ENCODE measurements at regions not wholly inside any gene's neighbourhood (a gene's known extent, or its start where the extent isn't known, plus 50 kb on each side); places are given as distances from the start of the nearest gene placed in this dataset.

DNA sequence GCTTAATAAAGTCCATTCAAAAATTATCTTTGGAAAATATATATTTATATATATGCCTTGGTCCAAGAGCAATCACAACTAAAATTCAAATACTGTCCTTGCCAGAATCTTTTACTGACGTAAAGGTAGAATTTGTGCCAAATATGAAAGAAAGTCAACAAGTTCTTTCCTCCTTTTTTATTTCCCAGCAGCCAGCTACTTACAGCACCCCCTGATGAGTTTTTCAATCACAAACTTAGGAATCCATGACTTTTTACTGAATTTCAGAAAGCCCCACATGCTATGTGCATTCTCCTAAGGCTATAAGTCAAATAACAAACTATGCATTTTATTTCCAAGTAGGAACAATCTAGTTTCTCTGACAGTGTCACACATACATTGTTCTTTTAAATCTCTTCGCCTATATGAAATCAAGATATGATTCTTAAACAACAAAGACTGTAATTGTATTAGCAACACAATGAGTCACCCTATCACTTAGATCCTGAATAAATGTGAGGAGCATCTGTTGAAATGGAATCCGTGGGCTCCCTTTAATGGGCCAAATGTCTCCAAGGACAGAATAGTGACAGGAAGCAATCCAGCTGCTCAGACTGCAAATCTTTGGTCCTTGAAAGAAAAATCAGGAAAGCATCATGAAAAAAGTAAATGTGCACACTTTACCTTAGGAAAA, 271.4 kb downstream of the DUSP6 start:
- H3K4me3 ChIP-seq (ENCODE audit: control insufficient read depth in 2 of 3, extremely low read depth in 1 of 3, insufficient read depth in 2 of 3, low read depth in 1 of 3, low read length in 3 of 3), result no peak overlapping the region
- H3K36me3 ChIP-seq (ENCODE audit: control insufficient read depth in 2 of 2, extremely low read depth in 1 of 2, insufficient read depth in 2 of 2, low read length in 2 of 2), result no peaks in the 10 kb centered on the region
- dilution Hi-C loops (cut with MboI; ENCODE audit: extremely low pct_ligation_motif_present, low sequenced_read_pairs), result no loop called here
- H3K4me1 ChIP-seq (ENCODE audit: control insufficient read depth, extremely low read depth, insufficient read depth, low read length), result no peaks in the 10 kb centered on the region
- no peak overlapping the region for H3K27ac ChIP-seq (ENCODE audit: control insufficient read depth, insufficient read depth, low read length)
- H3K9me1 ChIP-seq (ENCODE audit: control insufficient read depth, extremely low read depth, insufficient read depth, low read length), result no peaks in the 10 kb centered on the region
- no peak for TF ChIP-seq EZH2 (IDR thresholded peaks at IDR 0.05; ENCODE audit: low read length)
- TF ChIP-seq, protein P1, sequence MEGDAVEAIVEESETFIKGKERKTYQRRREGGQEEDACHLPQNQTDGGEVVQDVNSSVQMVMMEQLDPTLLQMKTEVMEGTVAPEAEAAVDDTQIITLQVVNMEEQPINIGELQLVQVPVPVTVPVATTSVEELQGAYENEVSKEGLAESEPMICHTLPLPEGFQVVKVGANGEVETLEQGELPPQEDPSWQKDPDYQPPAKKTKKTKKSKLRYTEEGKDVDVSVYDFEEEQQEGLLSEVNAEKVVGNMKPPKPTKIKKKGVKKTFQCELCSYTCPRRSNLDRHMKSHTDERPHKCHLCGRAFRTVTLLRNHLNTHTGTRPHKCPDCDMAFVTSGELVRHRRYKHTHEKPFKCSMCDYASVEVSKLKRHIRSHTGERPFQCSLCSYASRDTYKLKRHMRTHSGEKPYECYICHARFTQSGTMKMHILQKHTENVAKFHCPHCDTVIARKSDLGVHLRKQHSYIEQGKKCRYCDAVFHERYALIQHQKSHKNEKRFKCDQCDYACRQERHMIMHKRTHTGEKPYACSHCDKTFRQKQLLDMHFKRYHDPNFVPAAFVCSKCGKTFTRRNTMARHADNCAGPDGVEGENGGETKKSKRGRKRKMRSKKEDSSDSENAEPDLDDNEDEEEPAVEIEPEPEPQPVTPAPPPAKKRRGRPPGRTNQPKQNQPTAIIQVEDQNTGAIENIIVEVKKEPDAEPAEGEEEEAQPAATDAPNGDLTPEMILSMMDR (optimal IDR thresholded peaks at IDR 0.05 in 1 of 3, IDR thresholded peaks at IDR 0.05 in 1 of 3, conservative IDR thresholded peaks at IDR 0.05 in 1 of 3; ENCODE audit: extremely low read depth in 1 of 3, insufficient read depth in 2 of 3, low read length in 3 of 3), result no peak
- no peaks in the 10 kb centered on the region for H4K20me1 ChIP-seq (ENCODE audit: control insufficient read depth, extremely low read depth, insufficient read depth, low read length)
- no peak for FAIRE-seq
- no peak for DNase-seq (ENCODE audit: low read depth, low spot score)
- no peaks in the 10 kb centered on the region for H3K27me3 ChIP-seq (ENCODE audit: control insufficient read depth, extremely low read depth, insufficient read depth, low read length)
- H2AFZ ChIP-seq (ENCODE audit: control insufficient read depth, low read length), result no peak overlapping the region
- no peaks in the 10 kb centered on the region for H3K9me3 ChIP-seq (ENCODE audit: control insufficient read depth, low read depth, low read length)
- no peak overlapping the region for H3K4me2 ChIP-seq (ENCODE audit: control insufficient read depth, extremely low read depth, insufficient read depth, low read depth, low read length)
- no peak overlapping the region for H3K9ac ChIP-seq (ENCODE audit: control insufficient read depth, extremely low read depth, insufficient read depth, low read length)
- no peaks in the 10 kb centered on the region for H3K79me2 ChIP-seq (ENCODE audit: control insufficient read depth, insufficient read depth, low read length)

DNA sequence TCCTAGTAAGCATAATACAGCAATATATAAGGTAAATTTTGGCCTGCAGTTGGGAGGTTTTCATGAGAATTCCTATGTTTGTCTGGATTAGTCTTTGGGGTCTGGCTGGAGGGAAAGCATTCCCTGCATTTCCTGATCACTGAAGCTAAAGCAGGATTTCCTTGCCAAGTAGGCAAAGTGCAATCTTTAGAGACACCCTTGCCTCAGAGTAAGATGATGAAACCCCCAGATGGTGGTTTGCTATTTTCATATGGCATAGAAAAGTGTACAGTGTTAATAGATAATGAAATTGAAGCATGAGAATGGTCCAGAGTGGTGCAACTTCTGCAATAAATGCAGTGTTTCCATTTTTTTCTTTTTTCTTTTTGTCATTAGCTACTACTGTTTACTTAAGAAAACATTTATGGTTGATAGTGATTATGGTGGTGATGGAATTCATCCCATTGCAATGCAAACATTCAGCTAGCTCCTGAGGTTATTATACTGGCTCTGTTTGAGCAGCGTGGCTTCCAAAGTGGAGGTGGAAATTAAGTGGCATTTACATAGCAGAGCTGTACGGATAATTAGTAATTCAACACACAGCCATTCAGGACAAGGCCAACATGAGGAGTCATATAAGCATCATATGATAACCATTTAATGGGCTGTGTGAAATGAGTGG, 276.3 kb downstream of the DUSP6 start:
- no peak overlapping the region for H3K9ac ChIP-seq (ENCODE audit: control insufficient read depth, extremely low read depth, insufficient read depth, low read length)
- H3K9me3 ChIP-seq (ENCODE audit: control insufficient read depth, low read depth, low read length), result no peaks in the 10 kb centered on the region
- no peaks in the 10 kb centered on the region for H3K4me1 ChIP-seq (ENCODE audit: control insufficient read depth, extremely low read depth, insufficient read depth, low read length)
- no peak overlapping the region for H2AFZ ChIP-seq (ENCODE audit: control insufficient read depth, low read length)
- H3K4me3 ChIP-seq (ENCODE audit: control insufficient read depth in 2 of 3, extremely low read depth in 1 of 3, insufficient read depth in 2 of 3, low read depth in 1 of 3, low read length in 3 of 3), result no peak overlapping the region
- no peak overlapping the region for H3K4me2 ChIP-seq (ENCODE audit: control insufficient read depth, extremely low read depth, insufficient read depth, low read depth, low read length)
- no peaks in the 10 kb centered on the region for H4K20me1 ChIP-seq (ENCODE audit: control insufficient read depth, extremely low read depth, insufficient read depth, low read length)
- H3K36me3 ChIP-seq (ENCODE audit: control insufficient read depth in 2 of 2, extremely low read depth in 1 of 2, insufficient read depth in 2 of 2, low read length in 2 of 2), result no peaks in the 10 kb centered on the region
- H3K27me3 ChIP-seq (ENCODE audit: control insufficient read depth, extremely low read depth, insufficient read depth, low read length), result no peaks in the 10 kb centered on the region
- TF ChIP-seq, protein P1 (optimal IDR thresholded peaks at IDR 0.05 in 1 of 3, IDR thresholded peaks at IDR 0.05 in 1 of 3, conservative IDR thresholded peaks at IDR 0.05 in 1 of 3; ENCODE audit: extremely low read depth in 1 of 3, insufficient read depth in 2 of 3, low read length in 3 of 3), result no peak
- no peak for TF ChIP-seq EZH2 (IDR thresholded peaks at IDR 0.05; ENCODE audit: low read length)
- FAIRE-seq (no peak), DNase-seq (ENCODE audit: low read depth, low spot score) (no peak)
- no peak overlapping the region for H3K27ac ChIP-seq (ENCODE audit: control insufficient read depth, insufficient read depth, low read length)
- no peaks in the 10 kb centered on the region for H3K79me2 ChIP-seq (ENCODE audit: control insufficient read depth, insufficient read depth, low read length)
- dilution Hi-C loops (cut with MboI; ENCODE audit: extremely low pct_ligation_motif_present, low sequenced_read_pairs), result no loop called here
- no peaks in the 10 kb centered on the region for H3K9me1 ChIP-seq (ENCODE audit: control insufficient read depth, extremely low read depth, insufficient read depth, low read length)
